HG02759 (cell line): ENCODE measurements at regions not wholly inside any gene's neighbourhood (a gene's known extent, or its start where the extent isn't known, plus 50 kb on each side); places are given as distances from the start of the nearest gene placed in this dataset.
"Not testable (repeated sequence)": the region's sequence is repeated elsewhere in the genome, so short reads cannot be mapped to it uniquely, and the experiment has no call there.

Experiments used
- ATAC-seq: cut with Tn5 transposase; IDR thresholded peaks from one replicate; pipeline ENCODE4 v1.9.1; 2021; ENCODE audit warnings: mild to moderate bottlenecking, moderate library complexity; ENCODE audit not compliant: unreplicated experiment

DNA sequence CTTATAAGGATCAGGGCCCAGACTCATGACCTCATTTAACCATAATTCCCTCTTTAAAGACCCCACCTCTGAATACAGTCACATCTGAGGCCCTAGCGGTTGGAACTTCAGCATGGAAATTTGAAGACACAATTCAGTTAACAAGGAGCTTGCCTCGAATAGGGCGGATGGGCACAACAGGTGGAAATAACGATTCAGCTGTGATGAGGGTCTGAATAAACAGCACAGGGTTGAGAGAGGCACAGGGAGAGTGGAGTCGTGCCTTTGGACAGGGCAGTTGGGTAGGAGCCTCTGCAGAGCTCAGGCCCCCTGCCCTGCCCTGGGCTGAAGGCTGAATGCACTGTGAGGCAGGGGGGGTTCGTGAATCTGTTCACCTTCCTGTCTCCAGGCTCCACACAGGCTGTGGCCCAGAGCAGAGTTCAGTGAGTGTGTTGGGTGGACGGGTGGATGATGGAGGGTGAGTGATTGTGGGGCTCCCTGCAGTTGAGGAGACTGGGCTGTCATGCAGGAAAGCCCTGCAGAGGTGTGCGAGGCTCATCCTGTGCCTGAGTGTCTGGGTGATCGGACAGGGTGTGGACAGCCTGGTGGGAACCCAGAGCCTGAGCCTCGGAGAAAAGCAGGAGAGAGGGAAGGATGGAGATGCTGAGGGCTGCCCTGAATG lies 243.1 kb downstream of the FOXD2 start:
- no peak for ATAC-seq

DNA sequence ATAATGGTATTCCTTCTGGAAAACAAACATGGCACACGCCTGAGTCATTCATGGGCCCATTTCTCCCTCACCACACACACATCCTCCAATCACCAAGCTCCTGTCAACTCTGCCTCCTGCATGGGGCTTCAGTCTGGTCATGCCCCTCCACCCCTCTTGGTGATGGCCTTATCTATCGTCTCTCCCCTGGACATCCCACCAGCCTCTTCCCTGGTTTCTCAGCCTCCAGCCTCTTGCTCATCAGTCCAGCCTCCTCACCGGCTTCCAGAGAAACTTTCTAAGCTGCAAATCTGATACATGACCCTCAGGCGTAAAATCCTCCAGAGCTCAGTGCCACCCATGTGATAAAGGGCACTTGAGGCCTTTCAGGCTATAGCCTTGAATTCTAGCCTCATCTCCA lies 243.9 kb downstream of the FOXD2 start:
- ATAC-seq, result no peak

GRCh38 chr1:47682198-47682597 lies 244.4 kb downstream of the FOXD2 start:
- no peak for ATAC-seq

- ATAC-seq, result no peak
Measured at GRCh38 chr1:47682786-47683350, 245.0 kb downstream of the FOXD2 start.

- ATAC-seq, result no peak
Measured at GRCh38 chr1:47683401-47683800, 245.6 kb downstream of the FOXD2 start.

DNA sequence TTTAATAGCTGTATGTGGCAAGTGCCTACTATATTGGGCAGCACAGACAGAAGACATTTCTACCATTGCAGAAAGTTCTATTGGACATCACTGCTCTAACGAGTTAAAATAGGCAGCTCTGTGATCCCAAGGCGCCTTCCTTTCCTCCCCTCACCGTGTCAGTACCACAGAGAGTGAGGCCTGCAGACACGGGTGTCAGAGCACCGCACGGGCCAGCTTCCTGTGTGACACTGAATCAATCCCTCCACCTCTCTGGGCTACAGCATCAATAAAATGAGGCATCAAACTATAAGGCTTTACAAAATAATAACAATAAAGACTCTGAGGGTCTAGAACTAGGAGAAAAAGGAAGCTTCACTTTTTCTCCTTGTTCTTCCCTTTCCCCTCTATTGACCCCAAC lies 246.7 kb downstream of the FOXD2 start:
- no peak for ATAC-seq

- ATAC-seq, result no peak
Measured at GRCh38 chr1:47684964-47685762, 247.3 kb downstream of the FOXD2 start.

DNA sequence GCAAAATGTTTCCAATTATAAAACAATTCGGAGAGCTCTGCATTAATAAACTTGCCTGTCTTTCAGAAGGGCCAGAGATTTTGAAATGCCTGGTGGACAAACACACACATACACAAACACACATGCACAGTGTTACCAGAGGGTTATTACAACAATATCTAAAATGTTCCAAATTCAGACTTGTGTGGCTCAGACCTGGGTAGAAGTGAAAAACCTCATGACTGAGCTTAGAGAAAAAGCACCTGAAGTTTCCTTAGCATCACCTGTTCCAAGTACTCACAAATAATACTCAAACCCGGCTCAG lies 247.9 kb downstream of the FOXD2 start:
- ATAC-seq, result no peak

- no peak for ATAC-seq
Measured at GRCh38 chr1:47686731-47687630, 249.1 kb downstream of the FOXD2 start.

DNA sequence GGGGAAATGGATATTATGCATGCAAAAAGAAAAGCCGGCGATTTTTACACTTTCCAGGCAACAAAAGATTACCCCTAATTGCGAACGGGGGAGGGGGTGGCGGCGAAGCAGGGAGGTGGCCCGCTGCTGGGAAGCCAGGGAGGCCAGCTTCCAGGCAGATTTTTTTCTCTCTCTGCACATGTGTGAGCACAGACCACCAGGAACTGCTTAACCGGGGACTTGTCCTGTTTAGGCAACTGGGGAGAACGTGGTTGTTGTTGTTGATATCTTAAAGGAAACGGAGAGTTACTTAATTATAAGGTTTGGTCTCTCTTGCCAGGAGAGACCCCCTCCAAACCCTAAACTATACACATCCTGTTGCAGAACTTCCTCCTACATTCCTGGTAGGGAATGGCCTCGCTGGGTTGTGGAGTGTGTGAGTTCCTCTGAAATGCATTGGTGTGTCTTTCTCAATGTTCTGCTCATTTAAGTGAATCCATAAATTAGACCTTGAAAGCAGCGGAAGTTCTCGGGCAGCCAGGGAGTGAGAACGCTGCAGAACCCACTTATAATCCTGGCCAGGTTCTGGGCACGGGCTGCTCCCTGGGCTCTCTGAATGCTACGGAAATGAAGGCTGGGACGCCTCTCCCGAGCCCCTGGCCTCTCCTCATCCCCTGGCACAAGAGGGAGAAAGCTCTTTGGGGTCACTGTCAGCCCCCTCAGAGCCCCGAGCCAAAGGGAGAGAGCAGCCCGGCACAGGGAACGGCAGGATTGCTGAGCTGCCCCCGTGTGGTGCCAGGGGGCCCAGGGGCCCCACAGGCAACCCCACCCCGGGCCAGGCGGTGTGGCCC lies 250.0 kb downstream of the FOXD2 start:
- ATAC-seq, result no peak

- no peak for ATAC-seq
Measured at GRCh38 chr1:47688461-47689296, 250.8 kb downstream of the FOXD2 start.

DNA sequence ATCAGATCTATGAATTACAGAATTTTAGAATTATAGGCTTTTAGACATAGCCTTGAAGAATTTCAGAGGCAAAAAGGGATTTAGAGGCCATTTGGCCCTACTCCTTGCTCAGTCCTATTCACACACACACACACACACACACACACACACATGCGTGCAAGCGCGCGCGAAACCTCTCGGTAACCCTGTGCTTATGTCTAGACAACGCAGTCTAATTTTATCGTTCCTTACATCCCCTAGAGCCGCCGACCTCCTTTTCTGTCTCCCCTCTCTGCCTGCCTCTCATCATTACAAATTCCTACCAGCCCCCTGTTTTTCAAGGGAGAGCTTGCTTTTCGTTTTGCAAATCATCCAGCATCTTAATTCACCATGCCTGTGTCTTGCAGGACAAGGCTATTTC lies 252.1 kb downstream of the FOXD2 start:
- ATAC-seq, result no peak

DNA sequence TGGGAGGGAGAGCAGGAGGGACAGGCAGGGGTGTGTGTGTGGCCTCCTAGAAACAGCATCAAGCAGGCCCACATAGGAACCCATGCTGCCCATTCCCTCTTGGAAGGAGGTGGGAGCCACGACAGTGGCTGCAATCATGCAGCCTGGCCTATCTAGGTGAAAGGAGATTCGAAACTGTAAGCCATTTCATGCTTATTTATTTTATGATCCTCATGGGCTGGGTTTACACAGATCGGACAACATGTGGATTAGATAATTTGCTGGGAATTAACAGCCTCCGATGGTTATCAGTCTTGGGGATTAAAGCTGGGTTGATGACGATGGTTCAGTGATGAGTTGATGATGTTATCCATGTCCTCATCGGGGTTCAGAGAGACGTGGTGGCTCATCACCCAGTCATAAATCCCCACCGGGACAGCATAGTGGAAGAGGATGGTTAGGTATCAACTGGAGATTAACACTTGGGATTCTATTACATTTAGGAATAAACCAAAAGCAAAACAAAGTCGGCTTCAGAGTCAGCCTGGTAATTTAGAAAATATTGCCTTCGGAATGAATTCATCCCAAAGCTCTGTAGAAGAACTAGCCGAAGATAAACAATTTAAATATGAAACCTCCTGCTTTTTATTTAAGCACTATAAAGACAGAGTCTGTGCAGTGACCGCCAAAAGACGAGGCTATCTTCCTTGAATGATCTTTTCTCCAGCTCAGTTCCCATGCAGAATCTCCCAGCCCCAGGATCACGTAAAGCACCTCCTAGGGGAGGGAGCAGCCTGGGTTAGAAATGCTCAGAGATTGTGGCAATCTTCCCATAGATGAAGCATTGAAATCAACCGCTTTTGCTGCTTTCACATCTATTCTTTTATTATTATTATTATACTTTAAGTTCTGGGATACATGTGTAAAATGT lies 252.8 kb downstream of the FOXD2 start:
- no peak for ATAC-seq

GRCh38 chr1:47691293-47691692 lies 253.4 kb downstream of the FOXD2 start:
- ATAC-seq, result not testable (repeated sequence)

DNA sequence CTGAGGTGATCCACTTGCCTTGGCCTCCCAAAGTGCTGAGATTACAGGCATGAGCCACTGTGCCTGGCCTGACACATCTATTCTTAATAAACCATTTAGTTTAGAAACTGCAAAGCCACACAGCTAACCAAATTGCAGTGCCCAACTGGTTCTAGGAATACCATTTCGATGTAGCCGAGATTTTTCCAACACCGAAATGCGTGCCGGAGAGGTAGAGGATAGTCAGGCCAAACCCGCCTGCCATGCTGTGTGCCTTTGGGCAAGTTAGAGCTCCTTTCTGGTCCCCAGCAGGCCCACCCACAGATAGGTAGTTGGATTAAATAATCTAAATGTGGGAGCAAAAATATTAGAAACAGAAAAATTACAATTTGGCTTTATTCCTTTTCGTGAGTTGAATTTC lies 254.4 kb downstream of the FOXD2 start:
- no peak for ATAC-seq

- ATAC-seq, result no peak
Measured at GRCh38 chr1:47693115-47693514, 255.3 kb downstream of the FOXD2 start.

GRCh38 chr1:47694011-47694890 lies 256.4 kb downstream of the FOXD2 start:
- no peak for ATAC-seq

DNA sequence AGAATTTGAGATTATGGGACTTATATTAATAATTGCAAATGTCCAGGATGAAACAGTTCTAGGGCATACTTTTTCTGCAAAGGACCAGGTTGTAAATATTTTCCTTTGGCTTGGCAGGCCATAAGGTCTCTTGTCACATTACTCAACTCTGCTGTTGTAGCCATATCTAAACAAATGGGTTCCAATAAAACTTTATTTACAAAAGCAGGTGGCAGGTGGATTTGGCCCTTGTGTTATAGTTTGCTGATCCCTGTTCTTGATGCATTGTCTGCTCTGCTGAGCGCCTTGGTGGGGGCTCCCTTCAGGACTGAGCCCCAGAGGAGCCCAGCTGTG lies 258.5 kb downstream of the FOXD2 start:
- no peak for ATAC-seq
